ENCODE measurements at regions not wholly inside any gene's neighbourhood (a gene's known extent, or its start where the extent isn't known, plus 50 kb on each side); places are given as distances from the start of the nearest gene placed in this dataset.

DNA sequence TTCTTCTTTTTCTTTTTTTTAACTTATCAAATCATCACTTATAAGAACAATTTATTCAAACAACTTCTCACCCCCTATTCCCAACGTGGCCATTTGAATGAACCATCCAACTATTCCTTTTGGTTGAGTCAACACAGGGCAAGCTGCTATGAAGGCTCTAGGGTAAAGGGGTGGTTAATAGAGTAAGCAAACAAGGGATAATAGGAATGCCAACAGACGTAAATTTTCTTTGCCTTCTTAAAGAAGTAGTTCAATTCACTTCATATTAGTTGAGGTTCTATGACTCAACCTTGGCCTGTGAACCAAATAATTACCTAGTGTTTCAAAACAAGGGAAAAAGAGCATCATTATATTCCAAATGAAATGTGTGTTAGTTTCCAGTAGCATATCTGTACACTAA lies 1383.8 kb upstream of the SLC10A2 start:
- DNase-seq (ENCODE audit: low read depth in 2 of 2) = no peak
- TF ChIP-seq, protein P1, sequence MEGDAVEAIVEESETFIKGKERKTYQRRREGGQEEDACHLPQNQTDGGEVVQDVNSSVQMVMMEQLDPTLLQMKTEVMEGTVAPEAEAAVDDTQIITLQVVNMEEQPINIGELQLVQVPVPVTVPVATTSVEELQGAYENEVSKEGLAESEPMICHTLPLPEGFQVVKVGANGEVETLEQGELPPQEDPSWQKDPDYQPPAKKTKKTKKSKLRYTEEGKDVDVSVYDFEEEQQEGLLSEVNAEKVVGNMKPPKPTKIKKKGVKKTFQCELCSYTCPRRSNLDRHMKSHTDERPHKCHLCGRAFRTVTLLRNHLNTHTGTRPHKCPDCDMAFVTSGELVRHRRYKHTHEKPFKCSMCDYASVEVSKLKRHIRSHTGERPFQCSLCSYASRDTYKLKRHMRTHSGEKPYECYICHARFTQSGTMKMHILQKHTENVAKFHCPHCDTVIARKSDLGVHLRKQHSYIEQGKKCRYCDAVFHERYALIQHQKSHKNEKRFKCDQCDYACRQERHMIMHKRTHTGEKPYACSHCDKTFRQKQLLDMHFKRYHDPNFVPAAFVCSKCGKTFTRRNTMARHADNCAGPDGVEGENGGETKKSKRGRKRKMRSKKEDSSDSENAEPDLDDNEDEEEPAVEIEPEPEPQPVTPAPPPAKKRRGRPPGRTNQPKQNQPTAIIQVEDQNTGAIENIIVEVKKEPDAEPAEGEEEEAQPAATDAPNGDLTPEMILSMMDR (IDR thresholded peaks at IDR 0.05; ENCODE audit: low read depth, low read length) = no peak
- no peak overlapping the region for H3K4me3 ChIP-seq (replicated peaks in 1 of 2; ENCODE audit: low read depth in 2 of 2, low read length in 2 of 2)

- H3K4me3 ChIP-seq (replicated peaks in 1 of 2; ENCODE audit: low read depth in 2 of 2, low read length in 2 of 2) = no peak overlapping the region
- DNase-seq (ENCODE audit: low read depth in 2 of 2) = no peak
- TF ChIP-seq, protein P1 (IDR thresholded peaks at IDR 0.05; ENCODE audit: low read depth, low read length) = no peak
Measured at GRCh38 chr13:104447348-104447747, 1381.1 kb upstream of the SLC10A2 start.

DNA sequence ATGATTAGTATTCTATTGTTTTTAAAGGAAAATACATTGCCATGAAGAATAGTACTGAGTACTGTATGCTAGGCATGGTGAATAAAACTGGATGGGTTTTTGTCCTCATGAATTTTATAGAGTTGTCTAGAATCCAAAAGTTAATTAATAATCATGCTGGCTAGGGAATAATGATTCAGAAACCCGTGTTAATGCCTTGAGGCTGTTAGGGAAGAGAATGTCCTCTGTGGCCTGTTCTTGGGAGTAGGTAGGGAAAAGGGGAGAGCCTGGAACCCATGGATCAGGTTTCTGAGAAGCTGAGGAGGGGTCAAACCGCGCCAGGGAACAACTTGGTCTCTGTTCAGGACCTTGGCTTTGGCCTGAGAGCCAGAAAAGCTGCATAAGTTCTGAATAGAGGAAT lies 1376.3 kb upstream of the SLC10A2 start:
- DNase-seq (ENCODE audit: low read depth in 2 of 2) = no peak
- H3K4me3 ChIP-seq (replicated peaks in 1 of 2; ENCODE audit: low read depth in 2 of 2, low read length in 2 of 2) = no peak overlapping the region
- TF ChIP-seq, protein P1 (IDR thresholded peaks at IDR 0.05; ENCODE audit: low read depth, low read length) = no peak

GRCh38 chr13:104436555-104436954 lies 1370.3 kb upstream of the SLC10A2 start:
- TF ChIP-seq, protein P1 (IDR thresholded peaks at IDR 0.05; ENCODE audit: low read depth, low read length) = no peak
- DNase-seq (ENCODE audit: low read depth in 2 of 2) = no peak
- H3K4me3 ChIP-seq (replicated peaks in 1 of 2; ENCODE audit: low read depth in 2 of 2, low read length in 2 of 2) = no peak overlapping the region

DNA sequence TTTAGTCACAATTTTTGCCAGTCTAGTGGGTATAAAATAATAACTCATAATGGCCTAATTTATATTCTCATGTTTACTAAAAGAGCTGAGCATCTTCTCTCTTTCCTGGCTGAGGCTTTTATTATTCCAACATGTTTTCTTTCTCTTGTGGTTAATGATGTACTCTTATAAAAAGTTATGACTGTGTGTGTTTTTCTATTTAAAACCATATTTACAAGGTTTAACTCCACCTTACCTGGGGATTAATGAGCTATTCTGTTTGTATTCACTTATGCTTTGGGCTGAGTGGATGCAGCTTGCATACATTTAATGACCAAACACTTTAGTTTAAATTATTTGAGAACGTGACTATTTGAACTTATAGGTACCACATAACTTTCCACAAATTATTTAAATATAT lies 1365.7 kb upstream of the SLC10A2 start:
- DNase-seq (ENCODE audit: low read depth in 2 of 2) = no peak
- H3K4me3 ChIP-seq (replicated peaks in 1 of 2; ENCODE audit: low read depth in 2 of 2, low read length in 2 of 2) = no peak overlapping the region
- TF ChIP-seq, protein P1 (IDR thresholded peaks at IDR 0.05; ENCODE audit: low read depth, low read length) = no peak

DNA sequence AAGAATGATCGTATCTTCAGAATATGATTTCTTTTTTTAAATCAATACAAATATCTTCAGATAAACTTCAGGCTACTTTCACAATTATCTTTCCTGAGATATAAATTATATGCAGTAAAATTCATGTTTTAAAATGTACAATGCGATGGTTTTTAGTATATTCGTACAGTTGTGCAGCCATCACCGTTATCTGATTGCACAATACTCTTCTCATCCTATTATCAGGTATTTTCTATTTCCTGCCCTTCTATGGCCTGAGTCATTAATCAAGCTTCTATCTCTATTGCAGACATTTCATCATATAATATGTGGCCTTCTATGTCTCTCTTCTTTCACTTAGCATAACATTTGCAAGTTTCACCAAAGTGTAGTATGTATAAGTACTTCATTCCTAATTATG lies 1360.2 kb upstream of the SLC10A2 start:
- no peak for DNase-seq (ENCODE audit: low read depth in 2 of 2)
- no peak overlapping the region for H3K4me3 ChIP-seq (replicated peaks in 1 of 2; ENCODE audit: low read depth in 2 of 2, low read length in 2 of 2)
- TF ChIP-seq, protein P1 (IDR thresholded peaks at IDR 0.05; ENCODE audit: low read depth, low read length) = no peak

DNA sequence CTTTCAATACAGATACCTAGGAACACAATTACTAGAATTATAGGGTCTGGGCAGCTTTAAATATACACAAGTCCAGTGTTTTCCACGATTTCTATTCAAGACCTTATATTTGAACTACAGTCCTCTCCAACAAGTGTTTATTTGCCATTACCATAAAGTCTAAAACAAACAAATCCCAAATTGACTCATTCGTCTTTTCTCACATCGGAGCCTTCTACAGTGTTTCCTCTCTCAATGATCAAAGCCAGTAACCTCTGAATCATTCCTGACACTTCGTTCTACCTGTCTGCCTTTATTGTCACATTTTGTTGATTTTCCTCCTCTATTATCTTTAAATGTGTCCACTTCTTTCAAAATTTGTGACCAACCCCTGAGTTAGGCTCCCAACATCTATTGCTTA lies 1356.5 kb upstream of the SLC10A2 start:
- H3K4me3 ChIP-seq (replicated peaks in 1 of 2; ENCODE audit: low read depth in 2 of 2, low read length in 2 of 2) = no peak overlapping the region
- DNase-seq (ENCODE audit: low read depth in 2 of 2) = no peak
- TF ChIP-seq, protein P1 (IDR thresholded peaks at IDR 0.05; ENCODE audit: low read depth, low read length) = no peak
